BE2C (cell line): ENCODE measurements at regions not wholly inside any gene's neighbourhood (a gene's known extent, or its start where the extent isn't known, plus 50 kb on each side); places are given as distances from the start of the nearest gene placed in this dataset.
A peak's percentile ranks its signal among the peaks of the same experiment; 100 is the strongest.

Source experiments
- DNase-seq: peaks from one replicate; pipeline ENCODE4 v3.0.0-alpha.2; 2020
- H3K27me3 ChIP-seq: fragments of 250-450 bp; sonication (Bioruptor Pico); 2 replicates; pipeline ENCODE4 v1.5.1; 2020; ENCODE audit warnings: mild to moderate bottlenecking
- H3K36me3 ChIP-seq: fragments of 250-450 bp; sonication (Bioruptor Pico); 2 replicates; pipeline ENCODE4 v1.5.1; 2020; ENCODE audit warnings: mild to moderate bottlenecking
- H3K4me1 ChIP-seq: fragments of 250-450 bp; sonication (Bioruptor Pico); 2 replicates; pipeline ENCODE4 v1.5.1; 2020
- H3K4me3 ChIP-seq: 2 replicates; pipeline ENCODE4 v1.5.1; 2011; ENCODE audit warnings: low read depth, low read length
- H3K9me3 ChIP-seq: fragments of 250-450 bp; sonication (Bioruptor Pico); 2 replicates; pipeline ENCODE4 v1.5.1; 2020
- TF ChIP-seq, protein P1 (sequence below): IDR thresholded peaks from 2 replicates; pipeline ENCODE4 v1.5.1; 2012; ENCODE audit warnings: mild to moderate bottlenecking, low read depth, low read length

GRCh38 chr2:122168799-122169198 is 413.3 kb downstream of the TSN start:
- H3K4me1 ChIP-seq = no peaks in the 10 kb centered on the region
- no peak overlapping the region for H3K4me3 ChIP-seq
- TF ChIP-seq, protein P1, sequence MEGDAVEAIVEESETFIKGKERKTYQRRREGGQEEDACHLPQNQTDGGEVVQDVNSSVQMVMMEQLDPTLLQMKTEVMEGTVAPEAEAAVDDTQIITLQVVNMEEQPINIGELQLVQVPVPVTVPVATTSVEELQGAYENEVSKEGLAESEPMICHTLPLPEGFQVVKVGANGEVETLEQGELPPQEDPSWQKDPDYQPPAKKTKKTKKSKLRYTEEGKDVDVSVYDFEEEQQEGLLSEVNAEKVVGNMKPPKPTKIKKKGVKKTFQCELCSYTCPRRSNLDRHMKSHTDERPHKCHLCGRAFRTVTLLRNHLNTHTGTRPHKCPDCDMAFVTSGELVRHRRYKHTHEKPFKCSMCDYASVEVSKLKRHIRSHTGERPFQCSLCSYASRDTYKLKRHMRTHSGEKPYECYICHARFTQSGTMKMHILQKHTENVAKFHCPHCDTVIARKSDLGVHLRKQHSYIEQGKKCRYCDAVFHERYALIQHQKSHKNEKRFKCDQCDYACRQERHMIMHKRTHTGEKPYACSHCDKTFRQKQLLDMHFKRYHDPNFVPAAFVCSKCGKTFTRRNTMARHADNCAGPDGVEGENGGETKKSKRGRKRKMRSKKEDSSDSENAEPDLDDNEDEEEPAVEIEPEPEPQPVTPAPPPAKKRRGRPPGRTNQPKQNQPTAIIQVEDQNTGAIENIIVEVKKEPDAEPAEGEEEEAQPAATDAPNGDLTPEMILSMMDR = no peak; the same call in 1 of the 2 replicates
- H3K27me3 ChIP-seq = no peaks in the 10 kb centered on the region
- no peaks in the 10 kb centered on the region for H3K9me3 ChIP-seq
- no peaks in the 10 kb centered on the region for H3K36me3 ChIP-seq
- DNase-seq = peak; percentile 18

DNA sequence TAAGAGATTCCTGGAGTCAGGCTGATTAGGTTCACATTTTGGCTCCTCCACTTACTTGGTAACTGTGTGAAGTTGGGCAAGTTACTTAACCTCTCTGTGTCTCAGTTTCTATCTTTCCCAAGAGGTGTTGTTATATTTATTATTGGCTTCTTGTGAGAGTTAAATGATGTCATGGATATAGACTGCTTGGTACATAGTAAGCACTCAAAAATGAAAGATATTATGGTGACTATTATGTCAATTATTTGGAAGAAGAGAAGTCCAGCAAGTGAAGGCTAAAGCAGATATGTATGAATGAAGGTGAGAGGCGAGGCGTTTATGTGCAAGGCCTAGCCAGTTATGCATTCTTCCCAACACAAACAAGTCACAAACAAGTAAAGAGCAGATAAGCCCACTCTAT is 417.4 kb downstream of the TSN start:
- TF ChIP-seq, protein P1 = no peak

DNA sequence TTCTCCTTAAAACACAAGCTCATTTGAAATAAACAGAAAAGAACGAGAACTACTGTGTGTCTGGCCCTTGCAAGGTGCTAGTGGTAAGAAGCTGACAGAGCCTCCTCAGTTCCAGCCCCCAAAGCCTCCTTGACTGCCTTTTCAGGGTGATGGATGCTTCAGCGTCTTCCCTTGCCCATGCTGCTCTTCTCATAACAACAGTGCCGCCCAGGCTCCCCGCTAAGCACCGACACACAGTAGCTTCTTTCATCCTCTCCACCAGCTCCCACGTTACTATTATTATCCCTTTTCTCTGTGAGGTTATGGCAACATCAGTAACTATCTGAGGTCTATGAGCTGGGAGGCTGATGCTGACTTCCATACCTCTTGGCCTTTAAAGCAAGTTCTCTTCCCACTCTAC is 418.6 kb downstream of the TSN start:
- H3K4me1 ChIP-seq = no peaks in the 10 kb centered on the region
- H3K9me3 ChIP-seq = no peaks in the 10 kb centered on the region
- no peak for DNase-seq
- no peak overlapping the region for H3K4me3 ChIP-seq
- H3K36me3 ChIP-seq = no peaks in the 10 kb centered on the region
- no peaks in the 10 kb centered on the region for H3K27me3 ChIP-seq
- TF ChIP-seq, protein P1 = no peak

More for the DNA sequence above, 417.4 kb downstream of the TSN start:
- Histone ChIP-seq H3K9me3 (no peaks in the 10 kb centered on the region), H3K27me3 (no peaks in the 10 kb centered on the region), H3K36me3 (no peaks in the 10 kb centered on the region), H3K4me3 (no peak overlapping the region), H3K4me1 (no peaks in the 10 kb centered on the region)
- DNase-seq = no peak

DNA sequence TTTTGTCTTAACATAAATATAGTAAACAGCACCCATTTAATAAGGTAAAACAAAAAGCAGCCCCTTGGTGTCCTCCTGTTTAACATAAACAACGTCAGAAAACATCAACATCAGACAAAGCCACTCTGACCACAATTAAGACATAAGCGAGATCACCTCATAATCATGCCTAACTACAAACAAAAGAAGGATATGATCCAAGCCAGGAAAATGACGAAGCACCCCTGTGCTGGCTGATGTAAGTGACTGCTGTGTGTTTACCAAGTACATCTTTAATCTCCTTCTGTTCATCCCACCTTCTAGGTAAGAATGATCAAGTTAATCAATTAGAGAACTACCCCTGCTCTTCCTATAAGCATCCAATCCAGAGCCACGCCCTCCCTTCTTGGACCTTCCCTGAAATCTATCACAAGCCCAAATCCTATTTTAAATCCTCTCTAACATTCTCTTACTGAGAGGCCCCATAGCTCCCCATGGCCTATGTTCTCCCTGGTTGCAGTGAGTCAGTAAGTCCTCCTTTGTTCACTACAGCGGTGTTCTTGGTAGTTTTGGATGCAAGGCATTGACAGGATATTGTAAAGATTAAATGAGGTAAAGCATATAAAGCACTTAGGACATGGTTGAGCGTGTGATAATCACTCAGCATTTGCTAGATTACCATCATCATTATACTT is 424.2 kb downstream of the TSN start:
- Histone ChIP-seq H3K4me3 (no peak overlapping the region), H3K27me3 (no peaks in the 10 kb centered on the region), H3K9me3 (no peaks in the 10 kb centered on the region), H3K4me1 (no peaks in the 10 kb centered on the region), H3K36me3 (no peaks in the 10 kb centered on the region)
- TF ChIP-seq, protein P1 = no peak
- DNase-seq = no peak

GRCh38 chr2:122180972-122181371 is 425.5 kb downstream of the TSN start:
- TF ChIP-seq, protein P1 = no peak
- no peaks in the 10 kb centered on the region for H3K27me3 ChIP-seq
- H3K4me1 ChIP-seq = no peaks in the 10 kb centered on the region
- H3K36me3 ChIP-seq = no peaks in the 10 kb centered on the region
- DNase-seq = no peak
- no peaks in the 10 kb centered on the region for H3K9me3 ChIP-seq
- H3K4me3 ChIP-seq = no peak overlapping the region

- Histone ChIP-seq H3K9me3 (no peaks in the 10 kb centered on the region), H3K36me3 (no peaks in the 10 kb centered on the region), H3K4me1 (no peaks in the 10 kb centered on the region), H3K27me3 (no peaks in the 10 kb centered on the region), H3K4me3 (no peak overlapping the region)
- DNase-seq = no peak
- TF ChIP-seq, protein P1 = no peak
Observed at GRCh38 chr2:122182616-122183355, 427.3 kb downstream of the TSN start.
